ACHN (cell line): ENCODE measurements at regions not wholly inside any gene's neighbourhood (a gene's known extent, or its start where the extent isn't known, plus 50 kb on each side); places are given as distances from the start of the nearest gene placed in this dataset.

Experiments used
- DNase-seq: peaks from one replicate; pipeline ENCODE4 v3.0.0-alpha.2; 2015
- in situ Hi-C: cut with HindIII; loops from 2 replicates; pipeline ENCODE4 v1.10.0; 2017; ENCODE audit warnings: low sequenced_read_pairs, low pct_ligation_motif_present, low pct_unique_long_range_greater_than_20kb

- no peak for DNase-seq
- in situ Hi-C loops: no loop called here
These were observed 176.5 kb upstream of the UBASH3B start for GRCh38 chr11:122478986-122479385.

GRCh38 chr11:122468965-122469364 lies 186.6 kb upstream of the UBASH3B start:
- in situ Hi-C loops: no loop called here
- no peak for DNase-seq

- in situ Hi-C loops: no loop called here
- DNase-seq: no peak
These were observed 192.0 kb upstream of the UBASH3B start for GRCh38 chr11:122463530-122463929.

GRCh38 chr11:122459064-122459463 lies 196.5 kb upstream of the UBASH3B start:
- in situ Hi-C loops: no loop called here
- no peak for DNase-seq

- DNase-seq: no peak
- in situ Hi-C loops: no loop called here
These were observed 201.9 kb upstream of the UBASH3B start for GRCh38 chr11:122453586-122453985.

- DNase-seq: no peak
- in situ Hi-C loops: no loop called here
These were observed 203.6 kb upstream of the UBASH3B start for GRCh38 chr11:122451911-122452310.

- DNase-seq: no peak
- in situ Hi-C loops: no loop called here
These were observed 213.9 kb upstream of the UBASH3B start for GRCh38 chr11:122441666-122442035.

GRCh38 chr11:122440811-122441665 lies 214.5 kb upstream of the UBASH3B start:
- in situ Hi-C loops: no loop called here
- DNase-seq: no peak

- in situ Hi-C loops: no loop called here
- DNase-seq: no peak
These were observed 215.4 kb upstream of the UBASH3B start for GRCh38 chr11:122439866-122440810.

GRCh38 chr11:122436188-122436555 lies 219.3 kb upstream of the UBASH3B start:
- no peak for DNase-seq
- in situ Hi-C loops: no loop called here

GRCh38 chr11:122435540-122436187 lies 219.9 kb upstream of the UBASH3B start:
- in situ Hi-C loops: no loop called here

GRCh38 chr11:122434786-122435185 lies 220.7 kb upstream of the UBASH3B start:
- no peak for DNase-seq
- in situ Hi-C loops: no loop called here

More at GRCh38 chr11:122435540-122436187, 219.9 kb upstream of the UBASH3B start:
- no peak for DNase-seq

- in situ Hi-C loops: no loop called here
- DNase-seq: no peak
These were observed 225.0 kb upstream of the UBASH3B start for GRCh38 chr11:122430490-122430889.

- no peak for DNase-seq
- in situ Hi-C loops: no loop called here
These were observed 229.4 kb upstream of the UBASH3B start for GRCh38 chr11:122426073-122426472.

GRCh38 chr11:122424636-122425035 lies 230.9 kb upstream of the UBASH3B start:
- DNase-seq: no peak
- in situ Hi-C loops: no loop called here

GRCh38 chr11:122423886-122424285 lies 231.6 kb upstream of the UBASH3B start:
- no peak for DNase-seq
- in situ Hi-C loops: no loop called here

GRCh38 chr11:122423273-122423672 lies 232.2 kb upstream of the UBASH3B start:
- DNase-seq: no peak
- in situ Hi-C loops: no loop called here

- DNase-seq: no peak
- in situ Hi-C loops: no loop called here
These were observed 232.8 kb upstream of the UBASH3B start for GRCh38 chr11:122422682-122423081.

GRCh38 chr11:122421702-122422101 lies 233.8 kb upstream of the UBASH3B start:
- in situ Hi-C loops: no loop called here
- DNase-seq: no peak
